Gastroesophageal sphincter (tissue), 3 donors: ENCODE measurements at regions not wholly inside any gene's neighbourhood (a gene's known extent, or its start where the extent isn't known, plus 50 kb on each side); places are given as distances from the start of the nearest gene placed in this dataset.

Experiments
- EP300 ChIP-seq: sonication (generic); formaldehyde crosslinking; IDR thresholded peaks from one replicate; pipeline ENCODE4 v1.6.1; 2017; ENCODE audit warnings: antibody characterized with exemption, mild to moderate bottlenecking
- POLR2A ChIP-seq, 2 donors: fragments of 450-650 bp; IDR thresholded peaks; one replicate each; pipeline ENCODE4 v1.6.1; 2017; ENCODE audit warnings: antibody characterized with exemption in 2 of 2, mild to moderate bottlenecking in 2 of 2, moderate library complexity in 1 of 2
- POLR2AphosphoS5 ChIP-seq: sonication (generic); formaldehyde crosslinking; IDR thresholded peaks from one replicate; pipeline ENCODE4 v1.6.1; 2017; ENCODE audit warnings: antibody characterized with exemption
- TF ChIP-seq, protein P1 (sequence below), 4 experiments: fragments of 200-600 bp in 2 of 4; fragments of 450-650 bp in 2 of 4; sonication (generic) in 1 of 4; IDR thresholded peaks; one replicate each; pipeline ENCODE4 v1.5.1; 2017 to 2019; ENCODE audit warnings: antibody characterized with exemption in 4 of 4, mild to moderate bottlenecking in 2 of 4, moderate library complexity in 2 of 4

DNA sequence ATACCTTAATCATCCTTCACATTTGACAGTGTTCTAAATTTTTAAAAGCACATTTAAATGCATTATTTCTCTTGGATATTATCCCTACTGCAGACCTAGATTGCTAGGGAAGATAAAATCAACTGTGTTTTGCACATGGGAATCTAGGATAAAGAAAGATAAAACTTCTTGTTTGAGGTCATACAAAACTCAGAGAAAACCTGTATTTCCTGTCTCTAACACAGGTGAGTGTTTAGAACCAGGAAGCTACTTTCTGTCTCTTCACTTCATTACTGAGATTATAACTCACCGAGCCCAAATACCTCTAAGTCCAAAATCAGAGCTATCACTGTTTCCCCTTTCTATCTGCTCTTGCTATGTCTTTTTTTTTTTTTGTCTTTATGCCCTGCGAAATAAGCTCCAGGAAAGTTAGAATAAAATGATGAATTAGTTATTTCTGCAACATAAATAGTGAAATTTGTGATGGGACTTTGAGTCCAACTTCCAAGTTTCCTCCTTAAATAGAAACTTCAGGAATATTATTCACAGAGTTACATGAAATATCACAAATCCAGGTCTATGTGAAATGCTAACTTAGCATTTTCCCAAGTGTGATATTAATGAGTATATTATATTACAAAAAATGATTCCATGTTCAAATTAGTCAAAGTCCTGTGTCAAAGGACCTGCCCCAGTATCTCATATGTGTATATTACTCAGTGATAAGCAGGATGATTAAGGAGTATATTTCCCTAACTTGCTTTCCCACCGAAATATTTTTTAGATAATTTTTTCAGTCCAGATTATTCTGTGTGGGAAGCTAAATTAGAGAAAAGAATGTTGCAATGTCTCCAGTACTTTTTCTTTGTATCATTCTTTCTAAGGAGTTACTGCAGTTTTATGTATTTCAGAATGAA is 226.4 kb downstream of the PLA2G4A start:
- TF ChIP-seq, protein P1, sequence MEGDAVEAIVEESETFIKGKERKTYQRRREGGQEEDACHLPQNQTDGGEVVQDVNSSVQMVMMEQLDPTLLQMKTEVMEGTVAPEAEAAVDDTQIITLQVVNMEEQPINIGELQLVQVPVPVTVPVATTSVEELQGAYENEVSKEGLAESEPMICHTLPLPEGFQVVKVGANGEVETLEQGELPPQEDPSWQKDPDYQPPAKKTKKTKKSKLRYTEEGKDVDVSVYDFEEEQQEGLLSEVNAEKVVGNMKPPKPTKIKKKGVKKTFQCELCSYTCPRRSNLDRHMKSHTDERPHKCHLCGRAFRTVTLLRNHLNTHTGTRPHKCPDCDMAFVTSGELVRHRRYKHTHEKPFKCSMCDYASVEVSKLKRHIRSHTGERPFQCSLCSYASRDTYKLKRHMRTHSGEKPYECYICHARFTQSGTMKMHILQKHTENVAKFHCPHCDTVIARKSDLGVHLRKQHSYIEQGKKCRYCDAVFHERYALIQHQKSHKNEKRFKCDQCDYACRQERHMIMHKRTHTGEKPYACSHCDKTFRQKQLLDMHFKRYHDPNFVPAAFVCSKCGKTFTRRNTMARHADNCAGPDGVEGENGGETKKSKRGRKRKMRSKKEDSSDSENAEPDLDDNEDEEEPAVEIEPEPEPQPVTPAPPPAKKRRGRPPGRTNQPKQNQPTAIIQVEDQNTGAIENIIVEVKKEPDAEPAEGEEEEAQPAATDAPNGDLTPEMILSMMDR (IDR thresholded peaks at IDR 0.05) = no peak
- no peak for TF ChIP-seq POLR2AphosphoS5
- no peak for TF ChIP-seq POLR2A (IDR thresholded peaks at IDR 0.05)
- TF ChIP-seq EP300 = no peak
